ENCODE measurements at regions not wholly inside any gene's neighbourhood (a gene's known extent, or its start where the extent isn't known, plus 50 kb on each side); places are given as distances from the start of the nearest gene placed in this dataset.

DNA sequence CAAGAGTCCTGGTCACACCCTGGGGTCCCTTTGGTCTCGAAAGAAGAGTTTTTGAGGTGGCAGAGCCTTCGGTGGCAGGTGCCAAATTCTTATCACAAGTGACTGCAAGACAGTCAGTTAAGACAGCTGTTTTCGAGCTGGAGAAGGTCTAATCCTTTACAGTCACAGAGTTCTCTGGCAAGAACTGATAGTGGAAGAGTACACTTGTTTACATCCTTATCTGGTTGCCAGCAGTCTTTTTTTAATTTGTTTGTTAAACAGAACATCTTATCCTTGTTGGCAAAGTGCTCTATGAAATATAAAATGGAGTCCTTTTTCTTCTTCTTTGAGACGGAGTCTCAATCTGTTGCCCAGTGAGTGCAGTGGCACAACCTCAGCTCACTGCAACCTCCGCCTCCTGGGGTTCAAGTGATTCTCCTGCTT, 50.4 kb upstream of the ELOVL6 start:
- TF ChIP-seq EZH2 (IDR thresholded peaks at IDR 0.05; ENCODE audit: low read length, missing control alignments): no peak
- TF ChIP-seq, protein P1, sequence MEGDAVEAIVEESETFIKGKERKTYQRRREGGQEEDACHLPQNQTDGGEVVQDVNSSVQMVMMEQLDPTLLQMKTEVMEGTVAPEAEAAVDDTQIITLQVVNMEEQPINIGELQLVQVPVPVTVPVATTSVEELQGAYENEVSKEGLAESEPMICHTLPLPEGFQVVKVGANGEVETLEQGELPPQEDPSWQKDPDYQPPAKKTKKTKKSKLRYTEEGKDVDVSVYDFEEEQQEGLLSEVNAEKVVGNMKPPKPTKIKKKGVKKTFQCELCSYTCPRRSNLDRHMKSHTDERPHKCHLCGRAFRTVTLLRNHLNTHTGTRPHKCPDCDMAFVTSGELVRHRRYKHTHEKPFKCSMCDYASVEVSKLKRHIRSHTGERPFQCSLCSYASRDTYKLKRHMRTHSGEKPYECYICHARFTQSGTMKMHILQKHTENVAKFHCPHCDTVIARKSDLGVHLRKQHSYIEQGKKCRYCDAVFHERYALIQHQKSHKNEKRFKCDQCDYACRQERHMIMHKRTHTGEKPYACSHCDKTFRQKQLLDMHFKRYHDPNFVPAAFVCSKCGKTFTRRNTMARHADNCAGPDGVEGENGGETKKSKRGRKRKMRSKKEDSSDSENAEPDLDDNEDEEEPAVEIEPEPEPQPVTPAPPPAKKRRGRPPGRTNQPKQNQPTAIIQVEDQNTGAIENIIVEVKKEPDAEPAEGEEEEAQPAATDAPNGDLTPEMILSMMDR (conservative IDR thresholded peaks at IDR 0.05 in 1 of 2, IDR thresholded peaks at IDR 0.05 in 1 of 2; ENCODE audit: low read depth in 1 of 2, low read length in 2 of 2): no peak

Measured in fibroblast of lung (primary cell).